D721Med (cell line): ENCODE measurements at regions not wholly inside any gene's neighbourhood (a gene's known extent, or its start where the extent isn't known, plus 50 kb on each side); places are given as distances from the start of the nearest gene placed in this dataset.

Experiments
- DNase-seq: peaks from one replicate; pipeline ENCODE4 v3.0.0; 2011; ENCODE audit warnings: low spot score; ENCODE audit not compliant: insufficient read length
- FAIRE-seq: peaks from 2 replicates; lab custom pipeline; 2011; peaks lifted over from hg19 to GRCh38; lab: Jason Lieb, UNC
- TF ChIP-seq, protein P1 (sequence below): IDR thresholded peaks from 2 replicates; pipeline ENCODE4 v1.5.1; 2012; ENCODE audit warnings: mild to moderate bottlenecking, control low read depth; ENCODE audit not compliant: insufficient read depth; ENCODE audit errors: missing control alignments

DNA sequence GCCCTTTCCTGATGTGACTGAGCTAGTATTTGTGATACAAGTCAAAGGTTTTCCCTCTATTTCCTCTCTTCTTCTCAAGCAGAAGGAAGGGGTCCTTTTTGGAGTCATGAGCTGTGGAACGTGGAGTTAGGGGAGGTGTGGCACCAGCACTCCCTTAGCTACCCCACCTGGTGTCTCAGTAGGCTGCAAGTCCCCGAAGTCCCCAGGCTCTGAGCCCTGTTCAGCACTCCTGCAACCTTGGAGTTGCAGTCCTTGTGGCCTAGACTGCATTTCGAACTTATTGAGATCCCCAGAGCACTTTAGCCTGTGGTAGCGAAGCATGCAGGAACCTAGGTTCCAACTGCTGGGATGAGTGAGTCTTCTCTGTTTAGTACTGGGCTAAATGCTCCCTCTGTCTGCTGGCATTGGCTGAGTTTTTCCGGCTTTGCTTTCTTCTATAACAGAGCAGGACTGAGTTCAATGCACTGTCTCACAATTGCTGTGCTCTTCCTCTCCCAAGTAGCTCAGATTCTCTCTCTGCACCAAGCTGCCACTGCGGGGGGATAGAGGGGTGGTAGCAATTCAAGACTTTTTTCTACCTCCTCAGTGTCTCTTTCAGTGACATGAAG is 600.7 kb upstream of the CDH9 start:
- FAIRE-seq (no peak), DNase-seq (no peak)
- TF ChIP-seq, protein P1, sequence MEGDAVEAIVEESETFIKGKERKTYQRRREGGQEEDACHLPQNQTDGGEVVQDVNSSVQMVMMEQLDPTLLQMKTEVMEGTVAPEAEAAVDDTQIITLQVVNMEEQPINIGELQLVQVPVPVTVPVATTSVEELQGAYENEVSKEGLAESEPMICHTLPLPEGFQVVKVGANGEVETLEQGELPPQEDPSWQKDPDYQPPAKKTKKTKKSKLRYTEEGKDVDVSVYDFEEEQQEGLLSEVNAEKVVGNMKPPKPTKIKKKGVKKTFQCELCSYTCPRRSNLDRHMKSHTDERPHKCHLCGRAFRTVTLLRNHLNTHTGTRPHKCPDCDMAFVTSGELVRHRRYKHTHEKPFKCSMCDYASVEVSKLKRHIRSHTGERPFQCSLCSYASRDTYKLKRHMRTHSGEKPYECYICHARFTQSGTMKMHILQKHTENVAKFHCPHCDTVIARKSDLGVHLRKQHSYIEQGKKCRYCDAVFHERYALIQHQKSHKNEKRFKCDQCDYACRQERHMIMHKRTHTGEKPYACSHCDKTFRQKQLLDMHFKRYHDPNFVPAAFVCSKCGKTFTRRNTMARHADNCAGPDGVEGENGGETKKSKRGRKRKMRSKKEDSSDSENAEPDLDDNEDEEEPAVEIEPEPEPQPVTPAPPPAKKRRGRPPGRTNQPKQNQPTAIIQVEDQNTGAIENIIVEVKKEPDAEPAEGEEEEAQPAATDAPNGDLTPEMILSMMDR: no peak

DNA sequence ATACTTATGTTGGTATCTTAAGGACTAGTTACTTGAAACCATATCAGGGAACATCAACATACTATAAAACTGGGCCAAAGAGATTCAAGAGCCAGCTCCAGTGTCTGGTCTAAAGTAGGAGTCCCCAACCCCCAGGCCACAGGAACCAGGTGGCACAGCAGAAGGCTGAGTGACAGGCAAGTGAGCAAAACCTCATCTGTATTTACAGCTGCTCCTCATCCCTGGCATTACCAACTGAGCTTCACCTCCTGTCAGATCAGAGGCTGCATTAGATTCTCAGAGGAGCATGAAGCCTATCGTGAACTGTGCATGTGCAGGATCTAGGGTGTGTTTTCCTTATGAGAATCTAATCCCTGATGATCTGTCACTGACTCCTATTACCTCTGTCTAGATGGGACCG is 581.6 kb upstream of the CDH9 start:
- FAIRE-seq (no peak), DNase-seq (no peak)
- TF ChIP-seq, protein P1: no peak

DNA sequence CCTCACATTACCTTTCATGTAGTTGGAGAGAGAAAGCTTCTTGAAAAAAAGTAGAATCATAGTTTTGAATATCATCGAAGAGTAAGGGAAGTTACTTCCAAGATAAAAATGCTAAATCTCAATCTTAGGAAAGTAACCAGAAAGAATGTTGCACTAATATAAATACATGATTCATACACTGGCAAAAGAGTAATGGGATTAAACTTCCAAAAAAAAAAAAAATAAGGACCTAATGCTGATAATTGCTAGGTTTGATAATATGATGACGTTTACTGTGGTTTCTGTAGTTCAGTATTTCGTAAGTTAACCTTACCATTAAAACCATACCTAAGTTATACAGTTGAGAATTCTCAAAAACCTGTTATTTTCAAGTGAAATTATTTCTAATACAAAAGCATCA is 573.8 kb upstream of the CDH9 start:
- TF ChIP-seq, protein P1: no peak
- no peak for FAIRE-seq

DNA sequence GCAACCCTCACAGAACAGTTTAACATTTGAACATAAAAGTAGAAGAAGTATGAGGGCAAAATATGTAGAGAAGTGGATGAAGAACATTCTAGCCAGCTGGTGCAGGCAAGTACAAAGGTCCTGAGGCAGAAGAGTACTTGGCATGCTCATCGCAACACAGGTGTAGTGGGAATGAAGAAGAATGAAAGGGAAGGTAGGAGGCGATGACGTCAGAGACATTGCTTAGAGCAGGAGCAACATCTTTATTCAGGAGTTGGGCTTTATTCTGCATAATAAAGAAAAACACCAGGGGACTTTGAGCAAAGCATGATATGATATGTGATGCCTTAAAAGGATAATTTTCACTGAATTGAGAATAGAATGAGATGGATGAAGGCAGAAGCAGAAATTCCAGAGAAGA is 570.6 kb upstream of the CDH9 start:
- no peak for FAIRE-seq
- DNase-seq: no peak
- TF ChIP-seq, protein P1: no peak

More for the DNA sequence above, 573.8 kb upstream of the CDH9 start:
- DNase-seq: no peak

DNA sequence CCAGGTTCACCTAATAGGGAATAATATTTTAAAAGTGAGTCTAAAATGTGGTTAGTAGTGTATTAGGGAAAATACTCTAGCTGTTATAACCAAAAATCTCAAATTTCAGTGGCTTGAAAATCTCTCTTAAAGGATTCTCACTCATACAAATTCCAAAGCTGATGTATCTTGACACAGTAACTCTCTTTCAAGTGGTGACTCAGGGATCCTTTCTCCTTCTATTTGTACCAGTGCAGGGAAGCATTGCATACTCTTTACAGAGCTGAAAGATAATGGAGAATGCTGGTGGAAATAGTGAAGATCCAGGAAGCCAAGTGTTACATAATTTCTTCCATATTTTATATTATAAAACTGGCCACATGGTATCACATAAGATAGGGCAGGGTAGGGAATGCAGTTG is 560.2 kb upstream of the CDH9 start:
- TF ChIP-seq, protein P1: no peak
- FAIRE-seq (no peak), DNase-seq (no peak)

DNA sequence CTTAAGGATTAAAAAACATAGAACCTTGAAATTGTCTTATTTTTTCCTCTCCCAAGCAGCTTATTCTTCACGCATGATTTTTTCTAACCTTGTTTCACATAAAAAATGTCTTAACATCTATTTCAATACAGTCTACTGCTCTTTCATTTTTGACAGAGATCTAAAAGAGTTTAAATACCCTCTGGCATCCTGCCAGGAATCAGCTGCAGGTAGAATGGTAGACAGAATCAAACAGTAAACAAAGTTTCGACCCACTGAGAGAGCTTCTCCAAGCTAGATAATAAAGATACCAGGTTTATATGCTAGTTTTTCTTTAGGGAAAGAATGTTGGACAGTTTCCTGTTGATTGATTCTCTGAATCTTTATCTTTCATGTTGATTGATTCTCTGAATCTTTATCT is 555.8 kb upstream of the CDH9 start:
- FAIRE-seq (no peak), DNase-seq (no peak)
- TF ChIP-seq, protein P1: no peak

DNA sequence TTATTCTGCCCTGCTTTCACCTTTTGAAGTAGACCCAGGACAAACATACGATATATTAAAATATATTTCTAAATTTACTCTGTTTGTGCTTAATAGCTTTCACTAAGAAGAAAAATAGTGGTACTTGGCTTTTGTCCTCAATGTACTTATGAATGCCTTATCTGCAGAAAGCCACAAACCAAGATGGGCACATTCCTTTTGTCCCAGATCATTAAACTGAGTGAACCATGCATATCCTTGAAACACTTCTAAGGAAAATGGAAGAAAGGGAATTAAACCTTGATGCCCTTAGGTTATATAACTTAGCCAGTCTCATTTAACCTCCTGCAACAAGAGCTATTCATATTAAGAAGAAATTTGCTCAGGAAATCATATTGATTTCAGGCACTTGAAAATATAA is 553.8 kb upstream of the CDH9 start:
- TF ChIP-seq, protein P1: no peak
- FAIRE-seq (no peak), DNase-seq (no peak)
